Stimulated activated CD4-positive, alpha-beta T cell treated with anti-CD3 and anti-CD28 coated beads, TNF-alpha, amount 100 ng/mL, for 4 hours (primary cell): ENCODE measurements at regions not wholly inside any gene's neighbourhood (a gene's known extent, or its start where the extent isn't known, plus 50 kb on each side); places are given as distances from the start of the nearest gene placed in this dataset.

Experiments used
- DNase-seq, 3 experiments: peaks; one replicate each; pipeline ENCODE4 v3.0.0-alpha.2; 2020; ENCODE audit warnings: low read depth in 3 of 3

- DNase-seq = no peak
Observed at GRCh38 chr14:71863766-71864165, 68.5 kb upstream of the RGS6 start.
